ENCODE measurements at regions not wholly inside any gene's neighbourhood (a gene's known extent, or its start where the extent isn't known, plus 50 kb on each side); places are given as distances from the start of the nearest gene placed in this dataset.

- TF ChIP-seq CTCF (IDR thresholded peaks at IDR 0.05) (no peak), POLR2A (IDR thresholded peaks at IDR 0.05) (no peak)
These were observed 89.4 kb upstream of the PALS2 start for GRCh38 chr7:24483804-24484203.

Data from right lobe of liver (tissue), 4 donors.